Natural killer cell treated with Interleukin-12 subunit alpha and Interleukin-12 subunit beta and Interleukin-15 and Interleukin-18, amount 100 ng/mL, for 72 hours (primary cell): ENCODE measurements at regions not wholly inside any gene's neighbourhood (a gene's known extent, or its start where the extent isn't known, plus 50 kb on each side); places are given as distances from the start of the nearest gene placed in this dataset.

Experiments used
- ATAC-seq, 2 donors: fragments of 150-1000 bp; cut with Tn5 transposase in 1 of 2; sonication (Bioruptor Pico), chemical (Tn5 transposase) in 1 of 2; 2 replicates each; pipeline ENCODE4 v1.10.0; 2021
- DNase-seq: peaks from one replicate; pipeline ENCODE4 v3.0.0; 2022; ENCODE audit warnings: low spot score
- H3K27ac Mint-ChIP-seq, 2 donors: 1 replicate in 1 of 2; 2 replicates in 1 of 2; pipeline ENCODE4 v1.8.0; 2022; ENCODE audit warnings: mixed read lengths in 2 of 2, mild to moderate bottlenecking in 1 of 2, moderate library complexity in 1 of 2
- H3K27me3 Mint-ChIP-seq, 2 donors: 1 replicate in 1 of 2; 2 replicates in 1 of 2; pipeline ENCODE4 v1.8.0; 2022; ENCODE audit warnings: mixed read lengths in 2 of 2
- H3K36me3 Mint-ChIP-seq: one replicate; pipeline ENCODE4 v1.8.0; 2022; ENCODE audit warnings: mixed read lengths
- H3K4me1 Mint-ChIP-seq, 2 donors: 1 replicate in 1 of 2; 2 replicates in 1 of 2; pipeline ENCODE4 v1.8.0; 2022; ENCODE audit warnings: low read depth in 2 of 2, mixed read lengths in 2 of 2, mild to moderate bottlenecking in 1 of 2
- H3K4me3 Mint-ChIP-seq: one replicate; pipeline ENCODE4 v1.8.0; 2022; ENCODE audit warnings: mixed read lengths
- H3K9me3 Mint-ChIP-seq: 2 replicates; pipeline ENCODE4 v1.8.0; 2022; ENCODE audit warnings: mixed read lengths

- H3K4me1 Mint-ChIP-seq: peaks cover 21 to 28% of the 10 kb centered on the region in 2 donors
- no peak overlapping the region for H3K4me3 Mint-ChIP-seq
- H3K27me3 Mint-ChIP-seq: peaks cover 0 to 3% of the 10 kb centered on the region in 2 donors
- DNase-seq: no peak
- no peak for ATAC-seq
- peak overlapping the region; percentile 19 to 40 for H3K27ac Mint-ChIP-seq
- no peaks in the 10 kb centered on the region for H3K36me3 Mint-ChIP-seq
- no peaks in the 10 kb centered on the region for H3K9me3 Mint-ChIP-seq
These were observed 58.1 kb upstream of the ITPKB start for GRCh38 chr1:226797151-226797550.

- H3K4me1 Mint-ChIP-seq: peaks cover 7 to 8% of the 10 kb centered on the region in 2 donors
- ATAC-seq: no peak
- no peak overlapping the region for H3K4me3 Mint-ChIP-seq
- H3K36me3 Mint-ChIP-seq: no peaks in the 10 kb centered on the region
- no peak overlapping the region for H3K27ac Mint-ChIP-seq
- no peaks in the 10 kb centered on the region for H3K9me3 Mint-ChIP-seq
- DNase-seq: no peak
- H3K27me3 Mint-ChIP-seq: peaks cover 0 to 1% of the 10 kb centered on the region in 2 donors
These were observed 54.7 kb upstream of the ITPKB start for GRCh38 chr1:226793620-226794276.

- DNase-seq (no peak), ATAC-seq (no peak)
- no peaks in the 10 kb centered on the region for H3K9me3 Mint-ChIP-seq
- H3K4me1 Mint-ChIP-seq: peaks cover 0 to 2% of the 10 kb centered on the region in 2 donors
- H3K27ac Mint-ChIP-seq: peak overlapping the region in 1 of 2 donors; percentile 9
- H3K36me3 Mint-ChIP-seq: no peaks in the 10 kb centered on the region
- no peak overlapping the region for H3K4me3 Mint-ChIP-seq
- no peaks in the 10 kb centered on the region for H3K27me3 Mint-ChIP-seq
These were observed 53.3 kb upstream of the ITPKB start for GRCh38 chr1:226792368-226792767.

GRCh38 chr1:226790545-226791181 lies 51.6 kb upstream of the ITPKB start:
- Mint-ChIP-seq H3K36me3 (no peaks in the 10 kb centered on the region), H3K4me1 (no peaks in the 10 kb centered on the region), H3K27ac (no peak overlapping the region), H3K9me3 (no peaks in the 10 kb centered on the region), H3K27me3 (no peaks in the 10 kb centered on the region), H3K4me3 (no peak overlapping the region)
- no peak for DNase-seq
- ATAC-seq: no peak

- DNase-seq (no peak), ATAC-seq (no peak)
- Mint-ChIP-seq H3K27me3 (no peaks in the 10 kb centered on the region), H3K27ac (no peak overlapping the region), H3K4me3 (no peak overlapping the region), H3K9me3 (no peaks in the 10 kb centered on the region), H3K36me3 (no peaks in the 10 kb centered on the region), H3K4me1 (no peaks in the 10 kb centered on the region)
These were observed 49.9 kb upstream of the ITPKB start for GRCh38 chr1:226788965-226789364.
